HepG2 (cell line): ENCODE measurements at regions not wholly inside any gene's neighbourhood (a gene's known extent, or its start where the extent isn't known, plus 50 kb on each side); places are given as distances from the start of the nearest gene placed in this dataset.

Experiments
- ATAC-seq: fragments of 200-7000 bp; cut with Tn5 transposase; 3 replicates; pipeline ENCODE4 v1.9.1; 2020; ENCODE audit warnings: mild to moderate bottlenecking, moderate library complexity
- BruUV-seq: library from RNA; stranded (reverse); fragments of 400-500 nt; replicated peaks from 2 replicates; lab custom pipeline; 2021; lab: Mats Ljungman, UMichigan
- CTCF ChIA-PET: fragments of 300-600 bp; formaldehyde crosslinking; extraction: SDS; loops from one replicate; lab custom pipeline; 2021; ENCODE audit warnings: low total read pairs, inconsistent platforms, low intra/inter-chr PET ratio; lab: Yijun Ruan, JAX
- POLR2A ChIA-PET: fragments of 350-600 bp; sonication (Branson Sonifier 250); formaldehyde crosslinking; loops from one replicate; lab custom pipeline; 2020; ENCODE audit warnings: antibody characterized with exemption, inconsistent platforms; lab: Yijun Ruan, JAX
- DNase-seq: peaks from one replicate; pipeline ENCODE4 v3.0.0-alpha.2; 2015; ENCODE audit warnings: low spot score
- FAIRE-seq: peaks from 3 replicates; lab custom pipeline; 2011; peaks lifted over from hg19 to GRCh38; lab: Jason Lieb, UNC
- H2AFZ ChIP-seq: one replicate; pipeline ENCODE4 v1.6.1; 2011; ENCODE audit warnings: low read length, inconsistent platforms
- H3K27ac ChIP-seq: fragments of 300-600 bp; 3 replicates; pipeline ENCODE4 v1.8.0; 2011; ENCODE audit warnings: mixed run types, mild to moderate bottlenecking, mixed read lengths, low read length, inconsistent platforms; ENCODE audit not compliant: insufficient read depth; ENCODE audit errors: extremely low read length
- H3K27me3 ChIP-seq, 2 experiments: fragments of 200-600 bp in 1 of 2; 2 replicates in 1 of 2; 3 replicates in 1 of 2; pipeline versions ENCODE4 v1.6.0 to v1.8.0; 2011; ENCODE audit warnings: low read length in 2 of 2, mild to moderate bottlenecking in 2 of 2, moderate library complexity in 2 of 2, inconsistent platforms in 1 of 2; ENCODE audit not compliant: insufficient read depth in 2 of 2, control insufficient read depth in 1 of 2
- H3K36me3 ChIP-seq, 2 experiments: fragments of 200-600 bp in 1 of 2; replicated peaks in 1 of 2; 2 replicates in 1 of 2; 3 replicates in 1 of 2; pipeline versions ENCODE4 v1.5.1 to v1.8.0; 2011; ENCODE audit warnings: low read length in 2 of 2, inconsistent platforms in 1 of 2; ENCODE audit not compliant: insufficient read depth in 2 of 2, control insufficient read depth in 1 of 2
- H3K4me1 ChIP-seq: 2 replicates; pipeline ENCODE4 v1.5.1; 2012; ENCODE audit warnings: low read length, inconsistent platforms; ENCODE audit not compliant: insufficient read depth
- H3K4me2 ChIP-seq: 2 replicates; pipeline ENCODE4 v1.6.0; 2011; ENCODE audit warnings: low read depth, low read length, inconsistent platforms
- H3K4me3 ChIP-seq, 3 experiments: fragments of 200-600 bp in 1 of 3; sonication (generic), shearing (Covaris generic) in 1 of 3; replicated peaks in 1 of 3; 2 replicates each; pipeline ENCODE4 v1.5.1; 2011 to 2016; ENCODE audit warnings: low read length in 3 of 3, inconsistent platforms in 2 of 3, low read depth in 2 of 3, mild to moderate bottlenecking in 2 of 3, control low read depth in 1 of 3, mixed read lengths in 1 of 3; ENCODE audit not compliant: insufficient read depth in 1 of 3
- H3K79me2 ChIP-seq: one replicate; pipeline ENCODE4 v1.6.1; 2011; ENCODE audit warnings: low read length, inconsistent platforms; ENCODE audit not compliant: insufficient read depth
- H3K9ac ChIP-seq: 2 replicates; pipeline ENCODE4 v1.6.0; 2011; ENCODE audit warnings: mild to moderate bottlenecking, low read depth, low read length, inconsistent platforms; ENCODE audit not compliant: insufficient read depth
- H3K9me3 ChIP-seq: 2 replicates; pipeline ENCODE4 v1.5.1; 2012; ENCODE audit warnings: mild to moderate bottlenecking, low read length
- H4K20me1 ChIP-seq: 2 replicates; pipeline ENCODE4 v1.6.0; 2011; ENCODE audit warnings: inconsistent platforms, mild to moderate bottlenecking, low read length, moderate library complexity; ENCODE audit not compliant: insufficient read depth
- ATF7 ChIP-seq, 2 experiments: fragments of 450-650 bp in 1 of 2; sonication (generic) in 1 of 2; formaldehyde crosslinking in 1 of 2; IDR thresholded peaks; 2 replicates each; pipeline versions ENCODE4 v1.4.0 to v1.6.1; 2016 to 2020; ENCODE audit warnings: antibody characterized with exemption in 1 of 2, mild to moderate bottlenecking in 1 of 2, missing genetic modification reagents in 1 of 2
- MAFK ChIP-seq, 2 experiments: IDR thresholded peaks in 1 of 2; conservative IDR thresholded peaks in 1 of 2; 2 replicates each; pipeline ENCODE4 v1.6.1; 2011; ENCODE audit warnings: improper control_type of control experiment in 2 of 2, low read length in 2 of 2
- RFX3 ChIP-seq: IDR thresholded peaks from 2 replicates; pipeline ENCODE4 v1.6.1; 2016; ENCODE audit warnings: missing biosample characterization, missing genetic modification reagents
- ZUFSP ChIP-seq: sonication (generic); formaldehyde crosslinking; IDR thresholded peaks from 2 replicates; pipeline ENCODE4 v1.9.0; 2021; ENCODE audit warnings: missing genetic modification reagents, mild to moderate bottlenecking, borderline replicate concordance
- WGBS: methylation state at CpG from one replicate; pipeline ENCODE4 v1.1.6; 2017; ENCODE audit warnings: low lambda C conversion rate; 5-methylcytosine and 5-hydroxymethylcytosine counted together
- in situ Hi-C: cut with HindIII; loops from 2 replicates; pipeline ENCODE4 v1.10.0; 2017; ENCODE audit warnings: low pct_unique_long_range_greater_than_20kb; ENCODE audit not compliant: extremely low pct_ligation_motif_present
- intact Hi-C: fragments of 100-400 bp; cut with micrococcal nuclease; formaldehyde crosslinking; loops from one replicate; pipeline ENCODE4 v1.10.0; 2022; ENCODE audit not compliant: unreplicated experiment

GRCh38 chr10:114728325-114728724 lies 70.2 kb upstream of the ABLIM1 start (continued):
- TF ChIP-seq ATF7 (IDR thresholded peaks at IDR 0.05) (0 out of 2 replicates have a peak, but pooled peaks have one; percentile 11), ATF7 (CRISPR knock-in tag; IDR thresholded peaks at IDR 0.05) (no peak)
- TF ChIP-seq, all 625 proteins: peak for 1

- in situ Hi-C loops, result no loop called here
- H3K9ac ChIP-seq, result no peak overlapping the region
- H3K79me2 ChIP-seq, result no peaks in the 10 kb centered on the region
- FAIRE-seq (no peak), DNase-seq (no peak), ATAC-seq (no peak)
- no peak overlapping the region for H3K4me2 ChIP-seq
- H3K4me3 ChIP-seq, result no peak overlapping the region
- no peaks in the 10 kb centered on the region for H3K27me3 ChIP-seq
- no TSS peak for BruUV-seq
- POLR2A ChIA-PET, result no interaction called here
- WGBS, result 54% methylated on average over 3 of the region's 3 CpGs
- no peaks in the 10 kb centered on the region for H3K36me3 ChIP-seq
- H2AFZ ChIP-seq, result no peak overlapping the region
- no peak for TF ChIP-seq RFX3 (CRISPR knock-in tag)
- TF ChIP-seq, all 625 proteins: peak for 0
- Histone ChIP-seq H3K4me1 (peaks cover 7% of the 10 kb centered on the region; the same call in 1 of the 2 replicates), H3K27ac (no peak overlapping the region), H4K20me1 (no peaks in the 10 kb centered on the region), H3K9me3 (no peaks in the 10 kb centered on the region)
- CTCF ChIA-PET, result no interaction called here
- intact Hi-C loops, result no loop called here
These were observed 71.1 kb upstream of the ABLIM1 start for GRCh38 chr10:114729103-114729659.

GRCh38 chr10:114730291-114730690 lies 72.2 kb upstream of the ABLIM1 start:
- WGBS, result 46% methylated on average over 6 of the region's 6 CpGs
- intact Hi-C loops, result no loop called here
- ATAC-seq (no peak), DNase-seq (no peak), FAIRE-seq (no peak)
- in situ Hi-C loops, result no loop called here
- H3K36me3 ChIP-seq, result no peaks in the 10 kb centered on the region
- H3K4me3 ChIP-seq, result no peak overlapping the region
- no peak overlapping the region for H3K9ac ChIP-seq
- peaks cover 7% of the 10 kb centered on the region; the same call in 1 of the 2 replicates for H3K4me1 ChIP-seq
- no TSS peak for BruUV-seq
- no peak overlapping the region for H2AFZ ChIP-seq
- ChIA-PET CTCF (no interaction called here), POLR2A (no interaction called here)
- H3K27ac ChIP-seq, result no peak overlapping the region
- no peaks in the 10 kb centered on the region for H4K20me1 ChIP-seq
- H3K27me3 ChIP-seq, result no peaks in the 10 kb centered on the region
- H3K79me2 ChIP-seq, result no peaks in the 10 kb centered on the region
- no peak overlapping the region for H3K4me2 ChIP-seq
- TF ChIP-seq ZUFSP (CRISPR knock-in tag) (no peak), MAFK (conservative IDR thresholded peaks at IDR 0.05 in 1 of 2, IDR thresholded peaks at IDR 0.05 in 1 of 2; ENCODE audit: low read length in 2 of 2) (peak in 1 of 2 experiments; percentile 18; a peak in 1 of 4 replicates)
- TF ChIP-seq, all 625 proteins: peak for 1
- H3K9me3 ChIP-seq, result no peaks in the 10 kb centered on the region
